Mesenchymal stem cell (in vitro differentiated cells and primary cell): ENCODE measurements at regions not wholly inside any gene's neighbourhood (a gene's known extent, or its start where the extent isn't known, plus 50 kb on each side); places are given as distances from the start of the nearest gene placed in this dataset.

Experiments used
- DNase-seq: peaks from one replicate; pipeline ENCODE4 v3.0.0-alpha.2; 2013
- H2AFZ ChIP-seq: one replicate; pipeline ENCODE4 v1.6.1; 2013; ENCODE audit warnings: low read depth, mild to moderate bottlenecking, control low read depth, inconsistent platforms, low read length, moderate library complexity
- H2AK5ac ChIP-seq: 2 replicates; pipeline ENCODE4 v1.6.1; 2013; ENCODE audit warnings: low read length, moderate library complexity, mild to moderate bottlenecking, inconsistent platforms; ENCODE audit not compliant: severe bottlenecking
- H2BK120ac ChIP-seq: one replicate; pipeline ENCODE4 v1.6.1; 2013; ENCODE audit warnings: low read depth, mild to moderate bottlenecking, inconsistent platforms, low read length, moderate library complexity
- H2BK12ac ChIP-seq, 2 experiments: one replicate each; pipeline ENCODE4 v1.6.1; 2013; ENCODE audit warnings: inconsistent platforms in 2 of 2, low read length in 2 of 2, mild to moderate bottlenecking in 2 of 2, moderate library complexity in 2 of 2, control low read depth in 1 of 2
- H2BK15ac ChIP-seq: one replicate; pipeline ENCODE4 v1.6.1; 2013; ENCODE audit warnings: mild to moderate bottlenecking, low read depth, inconsistent platforms; ENCODE audit not compliant: poor library complexity, severe bottlenecking
- H2BK5ac ChIP-seq: 2 replicates; pipeline ENCODE4 v1.6.1; 2013; ENCODE audit warnings: low read depth, mild to moderate bottlenecking, low read length, control low read depth, inconsistent platforms; ENCODE audit not compliant: poor library complexity, severe bottlenecking
- H3K14ac ChIP-seq, 2 experiments: one replicate each; pipeline ENCODE4 v1.6.1; 2013; ENCODE audit warnings: inconsistent platforms in 2 of 2, low read length in 2 of 2, control low read depth in 1 of 2, mild to moderate bottlenecking in 1 of 2, moderate library complexity in 1 of 2
- H3K18ac ChIP-seq, 2 experiments: one replicate each; pipeline ENCODE4 v1.6.1; 2013; ENCODE audit warnings: inconsistent platforms in 2 of 2, low read length in 2 of 2, control low read depth in 1 of 2, low read depth in 1 of 2, mild to moderate bottlenecking in 1 of 2
- H3K23ac ChIP-seq, 2 experiments: one replicate each; pipeline ENCODE4 v1.6.1; 2013; ENCODE audit warnings: inconsistent platforms in 2 of 2, low read length in 2 of 2, mild to moderate bottlenecking in 2 of 2, moderate library complexity in 2 of 2, control low read depth in 1 of 2
- H3K27ac ChIP-seq: 2 replicates; pipeline ENCODE4 v1.5.1; 2013; ENCODE audit warnings: mild to moderate bottlenecking, moderate library complexity, low read length, control low read depth, inconsistent platforms; ENCODE audit not compliant: poor library complexity, severe bottlenecking
- H3K27me3 ChIP-seq, 2 experiments: 2 replicates each; pipeline versions ENCODE4 v1.6.1 to v1.7.0; 2013; ENCODE audit warnings: low read length in 2 of 2, mild to moderate bottlenecking in 2 of 2, moderate library complexity in 2 of 2, control low read depth in 1 of 2, inconsistent platforms in 1 of 2; ENCODE audit not compliant: control insufficient read depth in 1 of 2, insufficient read depth in 1 of 2
- H3K36me3 ChIP-seq, 2 experiments: 2 replicates each; pipeline versions ENCODE4 v1.6.1 to v1.7.0; 2013; ENCODE audit warnings: low read length in 2 of 2, control low read depth in 1 of 2, inconsistent platforms in 1 of 2, low read depth in 1 of 2, mild to moderate bottlenecking in 1 of 2; ENCODE audit not compliant: insufficient read depth in 2 of 2, control insufficient read depth in 1 of 2
- H3K4ac ChIP-seq, 2 experiments: one replicate each; pipeline ENCODE4 v1.6.1; 2013; ENCODE audit warnings: inconsistent platforms in 2 of 2, low read length in 2 of 2, mild to moderate bottlenecking in 2 of 2, moderate library complexity in 2 of 2, control low read depth in 1 of 2, low read depth in 1 of 2
- H3K4me1 ChIP-seq: 2 replicates; pipeline ENCODE4 v1.6.1; 2013; ENCODE audit warnings: low read depth, low read length, control low read depth; ENCODE audit not compliant: control insufficient read depth, insufficient read depth
- H3K4me2 ChIP-seq: 2 replicates; pipeline ENCODE4 v1.6.1; 2013; ENCODE audit warnings: low read length, mild to moderate bottlenecking, inconsistent platforms; ENCODE audit not compliant: poor library complexity, severe bottlenecking
- H3K4me3 ChIP-seq, 2 experiments: 2 replicates each; pipeline versions ENCODE4 v1.5.1 to v1.7.0; 2013; ENCODE audit warnings: low read length in 2 of 2, mild to moderate bottlenecking in 2 of 2, control low read depth in 1 of 2, low read depth in 1 of 2; ENCODE audit not compliant: insufficient read depth in 1 of 2
- H3K79me1 ChIP-seq: replicated peaks from 2 replicates; pipeline ENCODE4 v1.6.1; 2013; ENCODE audit warnings: mild to moderate bottlenecking, control low read depth, low read length, inconsistent platforms; ENCODE audit not compliant: poor library complexity, severe bottlenecking
- H3K9ac ChIP-seq: 2 replicates; pipeline ENCODE4 v1.7.0; 2013; ENCODE audit warnings: mild to moderate bottlenecking, low read length, moderate library complexity
- H3K9me3 ChIP-seq: 2 replicates; pipeline ENCODE4 v1.7.0; 2013; ENCODE audit warnings: mild to moderate bottlenecking, low read length; ENCODE audit not compliant: control insufficient read depth
- H4K8ac ChIP-seq: one replicate; pipeline ENCODE4 v1.6.1; 2013; ENCODE audit warnings: inconsistent platforms, mild to moderate bottlenecking, low read length, moderate library complexity
- H4K91ac ChIP-seq: one replicate; pipeline ENCODE4 v1.6.1; 2013; ENCODE audit warnings: mild to moderate bottlenecking, low read length, inconsistent platforms
- WGBS: methylation state at CpG from one replicate; pipeline ENCODE4 v1.1.7; 2013; ENCODE audit warnings: mixed read lengths; 5-methylcytosine and 5-hydroxymethylcytosine counted together

DNA sequence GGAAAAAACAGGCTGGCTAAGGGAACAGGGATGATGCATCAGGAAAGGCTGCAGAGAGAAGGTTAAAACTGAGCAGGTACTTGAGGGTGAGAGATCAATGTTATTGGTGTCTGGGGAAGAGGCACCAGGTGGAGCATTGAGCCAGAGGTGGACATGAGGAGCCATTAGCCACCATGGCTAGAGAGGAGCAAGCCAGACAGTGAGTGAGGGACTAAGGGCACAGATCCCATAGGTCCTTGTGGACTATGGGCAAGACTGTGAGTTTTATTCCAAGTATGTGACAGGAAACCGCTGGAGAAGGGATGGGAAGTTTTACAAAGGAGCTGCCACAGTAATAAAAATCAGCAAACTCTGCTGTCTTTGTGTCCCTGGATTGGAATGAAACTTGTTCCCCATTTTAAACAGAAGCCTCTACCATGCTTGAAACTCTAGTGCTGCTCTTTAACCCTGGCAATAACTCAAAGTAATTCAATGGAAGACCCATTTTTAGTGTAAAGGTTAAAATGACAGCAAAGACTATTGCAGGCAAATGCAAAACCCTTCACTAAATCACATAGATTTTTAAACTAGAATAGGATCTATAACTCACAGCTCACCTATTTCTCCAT, 349.8 kb downstream of the ENC1 start:
- Histone ChIP-seq H2AFZ (no peak overlapping the region), H3K18ac (no peak overlapping the region), H3K27ac (no peak overlapping the region), H3K4ac (peak overlapping the region in 1 of 2 experiments; percentile 62), H3K27me3 (no peaks in the 10 kb centered on the region), H3K4me1 (no peaks in the 10 kb centered on the region), H2BK15ac (no peak overlapping the region), H3K79me1 (no peaks in the 10 kb centered on the region), H3K4me3 (no peak overlapping the region), H2AK5ac (no peak overlapping the region), H4K8ac (no peak overlapping the region), H3K23ac (peak overlapping the region in 1 of 2 experiments; percentile 51), H3K36me3 (no peaks in the 10 kb centered on the region), H2BK12ac (peak overlapping the region in 1 of 2 experiments; percentile 24), H3K9me3 (no peaks in the 10 kb centered on the region), H3K9ac (no peak overlapping the region), H2BK5ac (no peak overlapping the region), H4K91ac (no peak overlapping the region), H2BK120ac (no peak overlapping the region), H3K14ac (no peak overlapping the region), H3K4me2 (no peak overlapping the region)
- no peak for DNase-seq
- WGBS = 83% methylated on average over 1 of the region's 1 CpG

DNA sequence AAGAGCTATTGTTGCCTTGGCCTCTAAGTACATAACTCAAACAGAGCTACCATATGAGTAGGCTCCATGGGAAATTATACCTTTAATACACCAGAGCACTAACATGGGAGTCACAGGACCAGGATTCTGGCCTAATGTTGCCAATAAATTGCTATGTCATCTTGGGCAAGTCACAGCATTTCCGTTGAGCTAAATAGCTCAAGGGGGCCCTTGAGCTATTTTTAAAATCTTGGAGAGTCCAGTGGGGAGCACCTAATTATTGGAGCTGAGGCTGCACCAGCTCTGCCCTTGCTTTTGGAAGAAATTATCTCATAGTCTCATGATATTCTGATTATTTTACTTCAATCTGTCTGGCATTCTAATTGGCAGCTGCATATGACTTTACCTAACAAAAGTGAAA, 350.8 kb downstream of the ENC1 start:
- Histone ChIP-seq H4K91ac (no peak overlapping the region), H2BK120ac (no peak overlapping the region), H3K9ac (no peak overlapping the region), H3K9me3 (no peaks in the 10 kb centered on the region), H3K4me3 (no peak overlapping the region), H3K18ac (no peak overlapping the region), H3K36me3 (no peaks in the 10 kb centered on the region), H4K8ac (no peak overlapping the region), H3K27ac (no peak overlapping the region), H2AK5ac (no peak overlapping the region), H3K4me2 (no peak overlapping the region), H3K4me1 (no peaks in the 10 kb centered on the region), H3K79me1 (no peaks in the 10 kb centered on the region), H3K14ac (no peak overlapping the region), H2BK15ac (no peak overlapping the region), H3K4ac (no peak overlapping the region), H2AFZ (no peak overlapping the region), H2BK5ac (no peak overlapping the region), H2BK12ac (no peak overlapping the region), H3K23ac (no peak overlapping the region), H3K27me3 (no peaks in the 10 kb centered on the region)
- no peak for DNase-seq
- WGBS = 74% methylated on average over 1 of the region's 1 CpG

DNA sequence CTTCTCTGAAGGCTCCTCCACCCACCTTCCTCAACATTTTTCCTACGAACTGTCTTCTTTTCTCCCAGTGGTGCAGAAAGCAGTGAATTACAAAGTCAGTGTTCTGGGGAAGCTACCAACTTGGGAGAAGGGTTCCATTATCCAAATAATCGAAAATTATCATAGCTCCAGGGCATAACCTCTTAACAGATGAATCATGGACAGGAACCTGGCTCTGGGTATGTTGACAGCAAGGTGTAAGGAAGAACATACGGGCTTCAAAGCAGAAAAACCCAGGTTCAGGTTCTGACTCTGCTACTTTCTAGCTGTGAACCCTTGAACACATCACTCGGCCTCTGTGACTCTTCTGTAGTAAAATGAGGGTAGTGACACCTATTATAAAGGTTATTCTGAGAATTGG, 351.3 kb downstream of the ENC1 start:
- no peaks in the 10 kb centered on the region for H3K79me1 ChIP-seq
- H3K23ac ChIP-seq = no peak overlapping the region
- H2BK5ac ChIP-seq = no peak overlapping the region
- no peaks in the 10 kb centered on the region for H3K4me1 ChIP-seq
- H2AK5ac ChIP-seq = no peak overlapping the region
- no peak overlapping the region for H4K91ac ChIP-seq
- H3K14ac ChIP-seq = no peak overlapping the region
- 92% methylated on average over 3 of the region's 4 CpGs for WGBS
- no peaks in the 10 kb centered on the region for H3K27me3 ChIP-seq
- H3K4me2 ChIP-seq = no peak overlapping the region
- no peak overlapping the region for H3K9ac ChIP-seq
- H3K36me3 ChIP-seq = no peaks in the 10 kb centered on the region
- H2AFZ ChIP-seq = no peak overlapping the region
- no peaks in the 10 kb centered on the region for H3K9me3 ChIP-seq
- no peak overlapping the region for H2BK120ac ChIP-seq
- H2BK15ac ChIP-seq = no peak overlapping the region
- H3K4ac ChIP-seq = peak overlapping the region in 1 of 2 experiments; percentile 2
- DNase-seq = no peak
- no peak overlapping the region for H4K8ac ChIP-seq
- no peak overlapping the region for H3K4me3 ChIP-seq
- no peak overlapping the region for H3K18ac ChIP-seq
- no peak overlapping the region for H3K27ac ChIP-seq
- H2BK12ac ChIP-seq = no peak overlapping the region

DNA sequence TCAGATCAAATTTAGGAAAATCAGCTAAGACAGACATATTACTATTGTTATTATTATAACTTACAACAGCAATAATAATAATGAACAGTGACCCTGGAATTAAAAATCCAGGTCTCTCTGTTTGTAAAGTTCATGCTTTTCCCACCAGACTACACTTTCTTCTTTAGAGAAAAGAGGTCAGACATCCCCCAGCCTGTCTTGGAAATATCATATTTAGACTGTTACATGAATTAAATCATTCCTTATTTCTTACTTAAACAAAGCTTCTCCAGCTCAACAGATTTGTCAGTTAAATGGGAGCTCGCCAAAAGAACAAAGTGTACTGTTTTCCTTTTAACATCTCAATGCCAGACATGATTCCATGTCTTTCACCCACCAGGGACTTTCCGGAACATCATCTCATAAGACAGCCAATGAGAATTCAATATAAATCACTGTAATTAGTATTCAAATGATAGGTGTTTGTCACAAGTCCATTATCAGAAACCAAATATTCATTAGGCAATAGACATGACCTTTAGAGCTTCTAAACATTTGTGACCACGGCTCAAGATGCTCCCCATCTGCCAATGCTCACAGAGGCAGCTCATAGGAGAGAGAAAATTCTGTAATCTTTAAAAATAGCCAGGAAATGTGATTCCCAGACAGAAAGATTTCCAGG, 351.9 kb downstream of the ENC1 start:
- no peak overlapping the region for H2BK120ac ChIP-seq
- H3K27me3 ChIP-seq = no peaks in the 10 kb centered on the region
- H4K8ac ChIP-seq = no peak overlapping the region
- no peak overlapping the region for H2BK5ac ChIP-seq
- H3K4ac ChIP-seq = no peak overlapping the region
- no peak overlapping the region for H3K23ac ChIP-seq
- no peaks in the 10 kb centered on the region for H3K4me1 ChIP-seq
- no peak overlapping the region for H4K91ac ChIP-seq
- H2AFZ ChIP-seq = no peak overlapping the region
- no peak overlapping the region for H3K4me3 ChIP-seq
- no peaks in the 10 kb centered on the region for H3K79me1 ChIP-seq
- H3K14ac ChIP-seq = no peak overlapping the region
- H2BK15ac ChIP-seq = no peak overlapping the region
- peak; percentile 49 for DNase-seq
- H3K18ac ChIP-seq = no peak overlapping the region
- H2AK5ac ChIP-seq = no peak overlapping the region
- no peak overlapping the region for H2BK12ac ChIP-seq
- H3K9ac ChIP-seq = no peak overlapping the region
- 80% methylated on average over 2 of the region's 3 CpGs for WGBS
- H3K27ac ChIP-seq = no peak overlapping the region
- H3K36me3 ChIP-seq = no peaks in the 10 kb centered on the region
- H3K4me2 ChIP-seq = no peak overlapping the region
- no peaks in the 10 kb centered on the region for H3K9me3 ChIP-seq
